ENCODE measurements at regions not wholly inside any gene's neighbourhood (a gene's known extent, or its start where the extent isn't known, plus 50 kb on each side); places are given as distances from the start of the nearest gene placed in this dataset.

GRCh38 chr10:90447831-90448230 lies 410.0 kb downstream of the HTR7 start:
- BruUV-seq (replicated peaks), result no TSS peak
- CTCF ChIA-PET (ENCODE audit: unreplicated experiment), result no interaction called here

DNA sequence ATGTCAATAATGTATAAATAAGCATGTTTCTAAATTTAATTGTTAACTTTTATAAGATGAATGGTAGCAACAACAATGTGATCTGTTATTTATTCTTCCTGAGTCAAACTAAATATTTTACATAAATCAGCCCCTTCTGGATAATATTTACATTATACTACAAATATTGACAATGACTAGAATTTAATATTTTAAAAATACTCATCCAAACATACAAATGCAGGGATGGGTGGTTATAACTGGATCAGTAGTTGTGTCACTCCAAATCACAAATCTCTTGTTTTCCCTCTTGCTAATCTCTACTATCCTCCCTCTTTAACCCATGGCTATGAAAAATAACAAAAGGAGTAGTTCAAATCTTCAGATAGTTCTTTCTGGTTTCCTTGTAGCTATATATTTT lies 407.0 kb downstream of the HTR7 start:
- no peak overlapping the region for H2AFZ ChIP-seq (ENCODE audit: low read length)
- no peaks in the 10 kb centered on the region for H3K4me1 ChIP-seq (ENCODE audit: insufficient read depth, low read length, poor library complexity, severe bottlenecking)
- DNase-seq (ENCODE audit: low spot score), result no peak
- ChIA-PET CTCF (ENCODE audit: unreplicated experiment) (no interaction called here), POLR2A (no interaction called here)
- H4K20me1 ChIP-seq (ENCODE audit: insufficient read depth, low read length), result no peaks in the 10 kb centered on the region
- no TSS peak for BruUV-seq (replicated peaks)
- intact Hi-C loops (cut with micrococcal nuclease; ENCODE audit: unreplicated experiment), result no loop called here
- H3K36me3 ChIP-seq (ENCODE audit: insufficient read depth, low read length), result no peaks in the 10 kb centered on the region
- no peak overlapping the region for H3K27ac ChIP-seq (ENCODE audit: low read depth, low read length, poor library complexity, severe bottlenecking)
- H3K4me2 ChIP-seq (ENCODE audit: low read length), result no peak overlapping the region
- H3K9me2 ChIP-seq (ENCODE audit: insufficient read depth, low read length), result no peaks in the 10 kb centered on the region
- TF ChIP-seq CTCF (conservative IDR thresholded peaks at IDR 0.05; ENCODE audit: low read length), result no peak
- no peak for TF ChIP-seq EZH2phosphoT487 (IDR thresholded peaks at IDR 0.05; ENCODE audit: borderline replicate concordance, low read depth, low read length)
- H3K79me2 ChIP-seq (ENCODE audit: insufficient read depth, low read depth, low read length), result no peaks in the 10 kb centered on the region
- no peak overlapping the region for H3K4me3 ChIP-seq (ENCODE audit: low read depth, low read length, poor library complexity, severe bottlenecking)
- no peaks in the 10 kb centered on the region for H3K9me3 ChIP-seq (ENCODE audit: low read length)

More at GRCh38 chr10:90447831-90448230, 410.0 kb downstream of the HTR7 start:
- no peaks in the 10 kb centered on the region for H3K79me2 ChIP-seq (ENCODE audit: insufficient read depth, low read depth, low read length)
- POLR2A ChIA-PET, result interaction anchor here (1.5 kb wide), 1 partner anchor 11 kb away, joined by 5 read pairs; no protein-coding TSS in a partner anchor
- no peaks in the 10 kb centered on the region for H3K36me3 ChIP-seq (ENCODE audit: insufficient read depth, low read length)
- no peak for DNase-seq (ENCODE audit: low spot score)
- H4K20me1 ChIP-seq (ENCODE audit: insufficient read depth, low read length), result no peaks in the 10 kb centered on the region
- no peak overlapping the region for H3K27ac ChIP-seq (ENCODE audit: low read depth, low read length, poor library complexity, severe bottlenecking)
- no peak overlapping the region for H3K4me2 ChIP-seq (ENCODE audit: low read length)
- H3K9me3 ChIP-seq (ENCODE audit: low read length), result no peaks in the 10 kb centered on the region
- intact Hi-C loops (cut with micrococcal nuclease; ENCODE audit: unreplicated experiment), result no loop called here
- no peaks in the 10 kb centered on the region for H3K9me2 ChIP-seq (ENCODE audit: insufficient read depth, low read length)
- no peak overlapping the region for H3K4me3 ChIP-seq (ENCODE audit: low read depth, low read length, poor library complexity, severe bottlenecking)
- no peak overlapping the region for H2AFZ ChIP-seq (ENCODE audit: low read length)
- TF ChIP-seq CTCF (conservative IDR thresholded peaks at IDR 0.05; ENCODE audit: low read length) (no peak), EZH2phosphoT487 (IDR thresholded peaks at IDR 0.05; ENCODE audit: borderline replicate concordance, low read depth, low read length) (no peak)
- no peaks in the 10 kb centered on the region for H3K4me1 ChIP-seq (ENCODE audit: insufficient read depth, low read length, poor library complexity, severe bottlenecking)

- DNase-seq (ENCODE audit: low spot score), result no peak
- no peaks in the 10 kb centered on the region for H3K9me2 ChIP-seq (ENCODE audit: insufficient read depth, low read length)
- H2AFZ ChIP-seq (ENCODE audit: low read length), result no peak overlapping the region
- intact Hi-C loops (cut with micrococcal nuclease; ENCODE audit: unreplicated experiment), result no loop called here
- no TSS peak for BruUV-seq (replicated peaks)
- H3K4me1 ChIP-seq (ENCODE audit: insufficient read depth, low read length, poor library complexity, severe bottlenecking), result no peaks in the 10 kb centered on the region
- TF ChIP-seq CTCF (conservative IDR thresholded peaks at IDR 0.05; ENCODE audit: low read length) (no peak), EZH2phosphoT487 (IDR thresholded peaks at IDR 0.05; ENCODE audit: borderline replicate concordance, low read depth, low read length) (no peak)
- H3K4me3 ChIP-seq (ENCODE audit: low read depth, low read length, poor library complexity, severe bottlenecking), result no peak overlapping the region
- no peaks in the 10 kb centered on the region for H3K9me3 ChIP-seq (ENCODE audit: low read length)
- H3K27ac ChIP-seq (ENCODE audit: low read depth, low read length, poor library complexity, severe bottlenecking), result no peak overlapping the region
- ChIA-PET POLR2A (no interaction called here), CTCF (ENCODE audit: unreplicated experiment) (no interaction called here)
- H4K20me1 ChIP-seq (ENCODE audit: insufficient read depth, low read length), result no peaks in the 10 kb centered on the region
- no peak overlapping the region for H3K4me2 ChIP-seq (ENCODE audit: low read length)
- H3K79me2 ChIP-seq (ENCODE audit: insufficient read depth, low read depth, low read length), result no peaks in the 10 kb centered on the region
- H3K36me3 ChIP-seq (ENCODE audit: insufficient read depth, low read length), result no peaks in the 10 kb centered on the region
Measured at GRCh38 chr10:90451283-90451682, 406.6 kb downstream of the HTR7 start.

All from OCI-LY7 (cell line).